HG03095 (cell line): ENCODE measurements at regions not wholly inside any gene's neighbourhood (a gene's known extent, or its start where the extent isn't known, plus 50 kb on each side); places are given as distances from the start of the nearest gene placed in this dataset.
"Not testable (repeated sequence)": the region's sequence is repeated elsewhere in the genome, so short reads cannot be mapped to it uniquely, and the experiment has no call there.

Experiments used
- ATAC-seq: cut with Tn5 transposase; IDR thresholded peaks from one replicate; pipeline ENCODE4 v1.9.1; 2021; ENCODE audit warnings: moderate library complexity; ENCODE audit not compliant: unreplicated experiment

DNA sequence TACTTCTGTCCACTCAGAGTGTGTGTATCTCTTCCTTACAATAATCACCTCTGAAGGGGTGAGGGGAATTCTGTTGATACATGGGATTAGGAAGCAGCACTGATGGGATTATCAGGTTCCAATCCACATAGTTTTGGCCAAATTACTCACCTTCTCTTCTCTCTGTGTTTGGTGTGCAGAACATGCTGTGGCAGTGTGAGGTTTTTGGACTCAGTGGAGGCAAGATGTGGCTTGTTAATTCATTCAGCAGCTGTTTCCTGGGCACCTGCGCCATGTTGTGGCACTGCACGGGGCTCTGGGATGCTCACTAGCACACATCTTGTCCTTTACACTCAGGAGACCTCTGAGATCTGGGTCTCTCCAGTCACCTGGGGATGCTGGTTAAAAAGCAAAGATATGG is 350.3 kb upstream of the HS6ST1 start:
- ATAC-seq = no peak

DNA sequence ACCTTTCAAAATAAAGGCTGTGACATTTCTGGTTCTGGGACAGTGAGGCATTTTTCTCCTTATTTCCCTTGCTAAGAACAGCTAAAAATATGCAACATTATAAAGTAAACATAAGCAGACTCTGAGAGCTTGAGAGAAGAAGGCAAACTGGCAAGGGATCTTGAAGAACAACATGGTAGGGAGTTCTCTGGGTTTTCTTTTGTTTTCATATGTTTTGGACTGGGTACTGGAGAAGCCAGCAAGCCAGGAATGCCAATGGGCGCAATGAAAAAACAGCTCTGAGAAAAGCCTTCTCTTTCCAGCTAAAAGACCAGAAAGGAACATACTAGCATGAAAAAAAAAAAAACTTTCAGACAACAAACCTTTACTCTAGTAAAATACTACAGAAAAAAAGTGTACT is 351.4 kb upstream of the HS6ST1 start:
- ATAC-seq = no peak

DNA sequence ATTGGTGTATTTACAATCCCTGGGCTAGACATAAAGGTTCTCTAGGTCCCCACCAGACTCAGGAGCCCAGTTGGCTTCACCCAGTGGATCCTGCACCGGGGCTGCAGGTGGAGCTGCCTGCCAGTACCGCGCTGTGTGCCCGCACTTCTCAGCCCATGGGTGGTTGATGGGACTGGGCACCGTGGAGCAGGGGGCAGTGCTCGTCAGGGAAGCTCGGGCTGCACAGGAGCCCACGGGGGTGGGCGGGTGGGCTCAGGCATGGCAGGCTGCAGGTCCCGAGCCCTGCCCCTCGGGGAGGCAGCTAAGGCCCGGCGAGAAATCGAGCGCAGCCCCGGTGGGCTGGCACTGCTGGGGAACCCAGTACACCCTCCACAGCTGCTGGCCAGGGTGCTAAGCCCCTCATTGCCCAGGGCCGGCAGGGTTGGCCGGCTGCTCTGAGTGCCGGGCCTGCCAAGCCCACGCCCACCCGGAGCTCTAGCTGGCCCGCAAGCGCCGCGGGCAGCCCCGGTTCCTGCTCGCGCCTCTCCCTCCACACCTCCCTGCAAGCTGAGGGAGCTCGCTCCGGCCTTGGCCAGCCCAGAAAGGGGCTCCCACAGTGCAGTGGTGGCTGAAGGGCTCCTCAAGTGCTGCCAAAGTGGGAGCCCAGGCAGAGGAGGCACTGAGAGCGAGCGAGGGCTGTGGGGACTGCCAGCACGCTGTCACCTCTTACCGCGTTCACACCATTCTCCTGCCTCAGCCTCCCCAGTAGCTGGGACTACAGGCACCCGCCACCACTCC is 353.5 kb upstream of the HS6ST1 start:
- not testable (repeated sequence) for ATAC-seq

DNA sequence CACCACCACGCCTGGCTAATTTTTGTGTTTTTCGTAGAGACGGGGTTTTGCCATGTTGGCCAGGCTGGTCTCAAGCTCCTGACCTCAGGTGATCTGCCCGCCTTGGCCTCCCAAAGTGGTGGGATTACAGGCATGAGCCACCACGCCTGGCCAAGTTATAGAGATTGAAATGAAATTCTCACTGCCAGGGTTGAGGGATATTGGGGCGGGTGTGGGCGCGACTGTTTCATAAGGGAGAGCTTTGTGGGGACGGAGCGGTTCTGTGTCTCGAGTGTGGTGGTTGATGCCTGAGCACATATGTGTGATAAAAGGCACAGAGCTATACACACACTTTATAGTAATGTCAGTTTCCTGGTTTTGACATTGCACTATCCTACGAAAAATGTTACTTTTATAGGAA is 361.0 kb upstream of the HS6ST1 start:
- not testable (repeated sequence) for ATAC-seq

DNA sequence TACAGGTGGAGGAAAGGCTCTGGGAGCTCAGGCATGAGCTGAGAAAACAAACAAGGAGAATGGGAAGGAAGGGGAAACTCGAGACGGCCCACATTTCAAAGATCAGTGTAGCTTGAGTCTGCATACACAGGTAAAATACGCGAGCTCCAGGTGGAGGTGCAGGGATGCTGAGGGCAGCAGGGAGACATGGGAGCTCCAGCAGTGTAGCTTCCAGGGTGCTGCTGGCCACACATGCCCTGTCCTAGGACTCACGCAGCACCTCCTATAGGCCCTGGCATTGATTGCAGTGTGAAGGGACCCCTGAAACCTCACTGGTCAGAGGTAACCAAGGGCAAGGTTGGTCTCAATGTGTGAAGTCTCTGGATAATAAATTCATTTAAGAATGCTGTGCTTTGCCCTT is 362.8 kb upstream of the HS6ST1 start:
- no peak for ATAC-seq

DNA sequence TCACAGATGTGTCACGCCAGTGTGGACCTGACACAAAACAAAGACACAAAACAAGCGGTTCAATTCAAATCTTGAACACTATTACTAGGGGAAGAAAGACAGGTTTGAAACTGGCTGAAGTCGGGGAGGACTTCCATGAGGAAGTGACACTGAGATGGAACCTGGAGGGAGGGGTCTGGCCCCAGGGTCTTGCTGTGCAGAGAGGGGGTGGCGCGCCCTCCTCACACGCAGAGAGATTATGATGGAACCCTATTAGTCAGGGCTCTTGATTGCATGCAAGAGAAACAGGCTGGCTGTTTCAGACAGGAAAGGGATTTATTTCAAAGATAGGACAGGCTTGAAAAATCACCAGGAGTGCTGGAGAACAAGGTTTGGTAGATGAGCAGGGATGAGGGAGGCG is 363.6 kb upstream of the HS6ST1 start:
- no peak for ATAC-seq

DNA sequence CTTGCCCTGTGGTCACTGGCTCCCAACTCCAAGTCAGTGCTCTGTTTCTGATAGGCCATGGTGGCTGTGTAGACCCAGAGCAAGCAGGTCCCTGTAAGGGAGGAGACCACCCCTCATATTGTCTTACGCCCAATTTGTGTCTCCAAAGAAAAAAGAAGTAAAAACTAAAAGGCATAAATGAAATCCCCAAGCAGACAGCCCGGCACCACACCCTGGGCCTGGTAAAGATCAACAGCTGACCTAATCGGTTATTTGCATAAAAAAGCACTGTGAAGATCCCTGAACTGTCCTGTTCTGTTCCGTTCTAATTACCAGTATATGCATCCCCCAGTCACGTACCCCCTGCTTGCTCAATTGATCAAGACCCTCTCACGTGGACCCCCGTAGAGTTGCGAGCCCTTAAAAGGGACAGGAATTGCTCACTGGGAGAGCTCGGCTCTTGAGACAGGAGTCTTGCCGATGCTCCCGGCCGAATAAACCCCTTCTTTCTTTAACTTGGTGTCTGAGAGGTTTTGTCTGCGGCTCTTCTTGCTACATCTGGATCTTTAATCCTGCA is 364.1 kb upstream of the HS6ST1 start:
- ATAC-seq = no peak

DNA sequence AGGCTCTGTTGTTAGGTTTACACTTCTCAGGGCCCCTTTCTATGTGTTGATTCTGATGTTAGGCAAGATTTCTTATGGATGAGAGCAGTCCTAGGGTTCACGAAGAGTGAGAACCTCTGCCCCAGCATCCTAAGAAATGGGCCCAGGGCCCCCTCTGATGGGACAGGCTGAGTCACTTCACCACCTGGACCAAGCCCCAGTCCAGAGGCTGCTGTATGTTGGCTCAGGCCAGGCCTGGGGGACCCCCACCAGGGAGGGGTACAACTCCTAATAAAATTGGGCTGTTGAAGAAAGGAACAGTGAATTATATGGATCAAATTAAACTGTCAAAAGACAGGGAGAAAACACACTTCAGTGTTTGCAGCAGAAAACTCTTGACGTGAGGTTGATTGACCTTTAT is 365.9 kb upstream of the HS6ST1 start:
- ATAC-seq = no peak

DNA sequence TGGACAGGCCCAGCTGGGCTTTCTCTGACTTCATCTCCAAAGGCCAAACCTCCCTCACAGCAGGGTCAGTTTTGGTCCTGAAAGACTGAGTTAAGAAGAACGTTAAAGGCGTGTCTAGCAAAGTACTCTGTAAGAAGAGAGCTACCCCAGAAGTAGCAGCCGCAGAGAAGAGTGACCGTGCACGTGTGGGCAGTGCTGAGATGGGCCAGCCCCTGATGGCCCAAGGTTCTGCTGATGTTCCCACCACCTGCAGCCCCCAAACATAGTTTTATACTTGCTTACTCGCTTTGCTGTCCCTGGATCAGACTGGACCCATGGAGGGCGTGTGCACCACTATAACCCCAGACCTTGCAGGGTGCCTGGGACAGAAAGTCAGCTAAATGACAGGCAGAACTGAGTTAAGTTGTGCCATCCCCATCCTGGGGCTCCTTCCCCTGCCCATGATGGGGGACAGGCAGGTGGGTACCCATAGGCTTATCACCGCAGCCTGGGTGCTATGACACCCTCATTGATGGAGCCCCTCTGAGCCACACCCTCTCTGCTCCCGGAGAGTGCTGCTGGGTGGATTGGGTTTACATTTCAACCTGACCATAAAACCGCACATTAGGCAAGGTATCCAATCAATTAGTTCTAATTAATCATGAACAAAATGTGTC is 367.3 kb upstream of the HS6ST1 start:
- peak; percentile 22 for ATAC-seq

DNA sequence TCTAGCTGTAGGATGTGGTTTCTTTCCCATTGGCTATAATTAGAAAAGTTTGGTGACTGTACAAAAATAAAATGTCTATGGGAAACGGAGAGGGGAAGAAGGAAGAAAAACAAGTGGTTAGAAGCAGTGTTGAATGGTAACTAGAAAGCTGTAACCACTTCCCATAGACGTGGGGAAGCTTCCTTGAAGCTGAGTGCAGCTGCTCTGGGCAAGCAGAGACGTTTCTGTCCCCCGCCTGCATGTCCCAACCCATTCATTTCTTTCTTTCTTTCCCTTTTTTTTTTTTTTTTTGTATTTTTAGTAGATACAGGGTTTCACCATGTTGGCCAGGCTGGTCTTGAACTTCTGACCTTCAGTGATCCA is 367.8 kb upstream of the HS6ST1 start:
- ATAC-seq = peak; percentile 73

DNA sequence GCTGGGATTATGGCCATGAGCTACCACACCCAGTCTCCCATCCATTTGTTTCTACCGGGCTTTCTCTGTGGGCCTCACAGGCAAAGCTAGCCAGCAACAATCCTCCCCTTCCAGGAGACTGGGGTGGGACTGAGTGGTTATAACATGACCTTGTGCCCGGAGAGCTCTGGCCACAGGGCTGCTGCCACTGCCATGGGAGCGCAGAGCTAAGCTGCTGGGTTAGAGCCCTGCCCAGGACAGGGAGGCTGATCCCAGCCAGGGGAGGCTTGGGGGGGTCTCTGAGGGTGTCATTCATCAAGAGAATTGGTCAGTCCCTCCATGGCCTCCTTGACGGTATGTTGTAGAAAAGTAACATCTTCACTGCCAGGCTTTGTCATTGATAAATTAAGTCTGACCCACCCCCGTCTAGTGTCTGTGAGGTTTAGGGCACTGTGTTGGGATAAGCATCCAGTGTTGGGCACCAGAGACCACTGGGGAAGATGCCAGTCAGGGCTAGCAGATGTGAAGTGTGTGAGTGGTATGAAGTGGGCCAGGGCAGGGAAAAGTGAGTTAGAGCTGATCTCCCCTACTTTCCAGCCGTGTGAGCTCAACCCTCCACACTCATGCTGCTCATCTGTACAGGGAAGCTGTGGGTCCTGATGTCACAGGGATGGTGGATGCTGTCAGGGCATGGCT is 368.4 kb upstream of the HS6ST1 start:
- peak; percentile 12 for ATAC-seq

DNA sequence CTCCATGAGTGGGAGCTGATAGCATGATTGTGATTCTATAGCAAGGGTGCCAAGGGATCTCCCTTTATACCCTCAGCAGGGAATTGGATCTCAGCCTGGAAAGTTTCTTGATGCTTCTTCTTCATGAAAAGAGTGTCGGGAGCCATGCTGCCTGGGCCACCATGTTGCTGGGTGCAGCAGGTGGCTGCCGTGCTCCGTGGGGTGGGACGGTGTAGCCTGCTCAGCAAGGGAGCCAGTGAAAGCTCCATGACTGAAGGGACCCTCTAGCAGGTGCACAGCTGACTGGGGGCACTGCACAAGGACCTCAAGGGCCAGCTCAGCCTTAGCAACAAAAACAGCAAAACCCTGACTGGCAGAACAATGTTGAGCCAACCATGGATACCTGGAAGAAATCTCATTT is 368.9 kb upstream of the HS6ST1 start:
- ATAC-seq = no peak

DNA sequence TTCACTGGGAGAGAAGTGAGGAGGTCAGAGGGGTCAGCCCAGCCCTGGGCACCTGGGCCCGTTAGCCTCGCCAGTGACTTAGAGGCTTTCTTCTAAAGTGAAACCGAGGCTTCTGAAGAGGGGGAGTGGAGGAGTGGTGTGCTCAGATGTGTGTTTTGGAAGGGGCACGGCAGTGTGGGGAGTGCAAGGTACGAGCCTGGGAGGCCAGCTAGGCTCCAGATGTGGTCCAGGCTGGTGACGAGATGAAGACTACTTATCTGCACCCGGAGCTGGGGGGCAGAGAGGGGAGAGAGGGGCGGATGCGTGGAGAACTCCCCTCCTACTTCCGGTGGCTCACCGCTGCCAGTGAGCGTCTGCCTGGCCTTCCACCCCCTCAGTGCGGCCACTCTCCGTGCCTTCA is 371.3 kb upstream of the HS6ST1 start:
- no peak for ATAC-seq

DNA sequence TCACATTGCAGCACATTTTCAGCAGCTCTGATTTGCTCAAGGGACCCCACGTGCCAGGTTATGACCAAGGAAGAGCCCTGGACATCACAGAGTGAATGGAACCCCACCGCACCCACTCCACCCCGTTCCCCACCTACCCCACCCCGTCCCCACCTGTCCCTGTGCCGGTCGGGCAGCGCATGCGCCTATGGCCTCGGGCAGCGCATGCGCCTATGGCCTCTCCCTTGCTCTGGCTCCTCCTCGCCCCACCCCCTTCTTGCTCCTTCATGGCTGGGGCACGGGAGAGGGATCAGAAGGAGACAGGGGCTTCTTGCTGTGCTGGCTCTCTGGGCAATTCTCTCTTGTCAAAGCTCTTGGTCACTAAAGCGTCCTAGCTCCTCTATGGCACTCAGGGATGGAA is 371.8 kb upstream of the HS6ST1 start:
- no peak for ATAC-seq

DNA sequence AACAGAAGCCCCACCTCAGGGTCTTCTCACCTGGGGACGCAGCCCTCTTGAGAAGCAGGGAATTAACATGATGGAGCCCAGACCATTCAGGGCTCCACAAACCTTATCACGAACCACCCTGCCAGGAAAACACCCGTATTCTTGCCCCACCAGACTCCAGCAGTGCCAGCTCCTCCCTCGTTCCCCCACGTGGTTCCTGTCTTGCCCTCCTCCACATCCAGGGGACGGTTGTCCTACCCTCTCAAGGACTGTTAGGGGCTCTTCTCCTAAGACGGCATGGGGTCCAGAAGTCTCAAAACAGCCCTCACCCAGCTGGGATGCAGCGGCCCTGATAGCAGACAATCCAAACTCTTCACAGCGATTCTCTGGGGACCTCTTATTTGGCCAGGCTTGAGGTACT is 372.2 kb upstream of the HS6ST1 start:
- ATAC-seq = no peak

DNA sequence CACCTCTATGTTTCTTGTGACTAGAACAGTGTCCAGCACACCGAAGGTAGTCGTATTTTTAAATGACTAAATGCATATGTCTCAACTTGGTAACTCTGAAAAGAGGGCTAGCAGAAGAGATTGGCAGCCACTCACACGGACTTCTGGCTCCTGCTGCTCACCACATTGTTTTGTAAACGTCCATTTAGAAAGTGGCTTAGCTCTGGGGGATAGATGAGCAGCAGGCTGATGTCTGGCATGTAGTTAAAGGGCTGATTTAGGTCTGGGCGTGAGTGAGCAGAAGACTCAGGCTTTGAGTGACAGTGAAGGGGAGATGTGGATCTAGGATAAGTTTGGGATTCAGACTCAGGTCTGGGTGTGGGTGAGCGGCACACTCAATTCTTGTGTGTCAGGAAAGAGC is 372.9 kb upstream of the HS6ST1 start:
- no peak for ATAC-seq

DNA sequence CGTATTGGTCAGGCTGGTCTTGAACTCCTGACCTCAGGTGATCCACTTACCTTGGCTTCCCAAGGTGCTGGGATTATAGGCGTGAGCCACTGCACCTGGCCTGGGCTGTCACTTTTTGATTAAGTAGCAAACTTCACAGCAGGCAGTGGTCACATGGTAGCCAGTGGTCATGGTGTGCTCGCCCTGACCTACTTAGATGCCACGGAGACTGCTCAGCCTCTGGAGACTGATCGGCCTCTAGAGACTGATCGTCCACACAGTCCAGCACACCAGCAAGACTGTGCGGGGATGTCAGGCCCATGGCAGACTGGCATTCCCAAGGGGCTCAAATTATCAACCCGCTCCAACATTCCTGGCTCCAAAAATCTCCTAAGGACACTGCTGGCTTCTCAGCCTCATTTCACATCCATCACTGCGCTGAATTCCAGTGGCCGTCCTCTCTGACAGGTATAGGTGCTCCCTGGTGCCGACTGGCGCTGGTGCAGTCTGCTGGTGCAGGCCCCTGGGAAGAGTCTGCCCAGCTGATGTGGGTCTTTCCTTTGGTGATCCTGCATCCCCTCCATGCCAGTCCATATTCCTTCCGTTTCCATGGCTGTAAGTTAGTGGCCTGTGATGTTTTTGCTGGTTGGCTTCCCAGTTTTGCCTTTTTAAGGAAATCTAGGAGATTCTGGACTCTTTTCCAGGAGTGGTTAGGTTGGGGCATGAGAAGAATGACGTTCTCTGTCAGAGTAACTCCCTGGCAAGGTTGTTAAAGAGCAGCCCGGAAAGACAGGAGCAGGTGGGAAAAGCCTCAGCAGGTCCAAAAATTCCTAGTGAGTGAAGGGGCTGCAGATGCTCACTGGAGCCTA is 374.5 kb upstream of the HS6ST1 start:
- no peak for ATAC-seq

DNA sequence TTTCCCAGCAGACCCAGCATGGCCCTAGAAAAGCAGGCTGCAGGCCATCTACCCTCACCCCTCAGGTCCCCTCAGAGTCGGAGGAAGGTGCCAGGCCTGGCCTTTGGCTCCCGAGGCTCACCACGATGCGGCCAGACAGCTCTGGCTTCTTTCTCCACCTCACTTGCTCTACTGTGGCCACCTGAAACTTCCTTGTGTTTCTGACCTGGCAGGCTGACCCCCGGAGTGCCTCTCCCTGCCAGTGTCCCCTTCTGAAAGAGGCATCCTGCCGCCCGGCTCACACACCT is 375.0 kb upstream of the HS6ST1 start:
- no peak for ATAC-seq

DNA sequence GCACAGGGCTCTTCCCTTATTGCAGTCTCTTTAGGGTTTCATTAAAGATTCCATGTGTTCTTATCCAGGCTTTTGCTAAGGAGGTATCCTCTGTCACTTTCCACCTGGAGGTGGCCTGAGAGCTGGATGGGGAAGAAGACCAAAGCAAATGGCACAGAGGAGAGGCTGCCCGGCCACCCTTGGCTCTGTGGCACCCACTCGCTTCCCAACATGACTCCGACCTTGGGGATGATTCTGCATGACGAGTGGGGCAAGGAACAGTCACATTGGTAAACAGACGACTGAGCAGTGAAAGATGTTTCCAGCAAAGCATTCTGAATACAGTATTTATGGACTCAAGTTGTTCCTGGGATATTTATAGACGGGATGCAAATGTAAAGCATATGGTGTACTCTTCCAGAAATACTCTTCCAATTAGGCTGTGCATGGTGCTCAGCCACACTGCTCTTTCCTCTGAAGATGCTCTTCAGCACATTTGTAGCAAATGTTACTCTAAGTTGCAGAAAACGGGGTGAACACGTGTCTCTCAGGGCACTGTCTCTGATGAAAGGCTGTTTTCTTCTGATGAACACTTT is 377.1 kb upstream of the HS6ST1 start:
- no peak for ATAC-seq

DNA sequence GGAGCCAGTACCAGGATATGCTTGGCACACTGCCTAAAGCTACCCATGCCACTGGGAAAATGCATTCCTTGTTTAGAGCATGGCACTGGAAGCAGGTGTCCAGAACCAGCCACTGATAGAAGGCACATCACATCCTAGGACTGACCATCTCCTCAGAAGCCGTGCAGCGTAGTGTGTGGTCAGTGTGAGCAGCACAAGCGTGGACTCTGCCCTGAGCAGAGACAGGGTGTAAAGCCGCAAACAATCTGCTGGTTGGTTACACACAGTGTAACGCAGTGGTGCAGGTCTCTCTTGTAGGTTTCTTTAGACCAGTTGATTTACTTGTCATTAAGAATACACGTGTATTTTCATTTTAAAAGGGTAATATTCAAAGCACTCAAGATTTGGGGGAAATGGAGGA is 377.8 kb upstream of the HS6ST1 start:
- ATAC-seq = no peak

DNA sequence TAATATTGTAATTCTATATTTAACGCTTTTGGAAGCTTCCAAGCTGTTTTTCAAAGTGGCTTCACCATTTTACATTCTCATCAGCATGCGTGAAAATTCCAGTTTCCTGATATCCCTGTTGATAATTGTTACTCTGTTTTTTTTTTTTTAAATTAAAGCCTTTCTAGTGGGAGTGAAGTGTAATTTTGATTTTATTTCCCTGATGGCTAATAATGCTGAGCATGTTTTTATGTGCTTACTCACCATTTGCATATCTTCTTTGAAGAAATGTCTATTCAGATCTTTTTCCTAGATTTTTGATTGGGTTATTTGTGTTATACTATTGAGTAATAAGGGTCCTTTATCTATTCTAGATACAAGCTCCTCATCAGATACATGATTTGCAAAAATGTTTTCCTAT is 382.8 kb upstream of the HS6ST1 start:
- no peak for ATAC-seq
